Stimulated activated memory B cell treated with anti-CD40 and anti-IgM and Interleukin-4, amounts not matched to agents 10 μg/mL and 1 μg/mL and 100 μg/mL, for 72 hours (primary cell): ENCODE measurements at regions not wholly inside any gene's neighbourhood (a gene's known extent, or its start where the extent isn't known, plus 50 kb on each side); places are given as distances from the start of the nearest gene placed in this dataset.
A peak's percentile ranks its signal among the peaks of the same experiment; 100 is the strongest.

ENCODE experiments used
- ATAC-seq: fragments of 150-1000 bp; cut with Tn5 transposase; 2 replicates; pipeline ENCODE4 v1.10.0; 2021
- H3K27ac Mint-ChIP-seq: one replicate; pipeline ENCODE4 v1.8.0; 2022; ENCODE audit warnings: mild to moderate bottlenecking, mixed read lengths
- H3K27me3 Mint-ChIP-seq: one replicate; pipeline ENCODE4 v1.8.0; 2022; ENCODE audit warnings: mixed read lengths
- H3K36me3 Mint-ChIP-seq: one replicate; pipeline ENCODE4 v1.8.0; 2022; ENCODE audit warnings: mixed read lengths
- H3K4me1 Mint-ChIP-seq: one replicate; pipeline ENCODE4 v1.8.0; 2022; ENCODE audit warnings: mixed read lengths
- H3K4me3 Mint-ChIP-seq: one replicate; pipeline ENCODE4 v1.8.0; 2022; ENCODE audit warnings: mild to moderate bottlenecking, moderate library complexity, mixed read lengths
- H3K9me3 Mint-ChIP-seq: one replicate; pipeline ENCODE4 v1.8.0; 2022; ENCODE audit warnings: mixed read lengths

DNA sequence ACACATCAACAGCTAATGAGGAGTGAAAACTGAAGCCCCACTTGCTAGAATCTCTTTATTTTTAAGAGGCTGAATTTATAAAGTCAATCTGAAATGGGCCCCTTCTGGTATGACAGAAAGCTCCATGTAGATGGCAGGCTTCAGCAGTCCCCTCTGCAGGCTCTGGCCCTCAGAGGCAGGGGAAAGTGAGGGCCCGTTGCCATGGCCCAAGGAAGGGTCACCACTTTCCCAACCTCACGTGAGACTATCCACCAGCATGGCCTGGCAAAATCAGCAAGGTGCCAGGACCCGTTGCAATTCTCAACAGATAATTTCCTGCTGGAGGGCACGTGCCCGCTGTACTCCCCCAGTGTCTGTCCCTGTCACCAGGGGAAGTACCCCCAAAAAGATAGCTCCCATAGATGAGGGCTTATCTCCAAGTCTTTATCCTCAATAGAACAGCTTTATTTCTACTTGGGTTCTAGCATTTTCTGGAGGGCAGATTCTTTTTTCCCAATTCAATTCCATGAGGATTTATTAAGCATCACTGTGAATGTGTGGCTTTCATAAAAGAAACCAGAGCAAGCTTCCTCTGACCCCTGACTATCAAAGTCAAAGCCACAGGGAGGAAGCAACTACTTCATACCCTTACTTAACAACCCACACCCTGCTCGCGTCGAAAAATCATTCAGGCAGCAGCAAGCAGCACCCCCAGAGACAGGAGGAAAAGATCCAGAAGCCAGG lies 85.4 kb upstream of the FSTL4 start:
- Mint-ChIP-seq H3K27me3 (peaks cover 11% of the 10 kb centered on the region), H3K9me3 (peaks cover 5% of the 10 kb centered on the region), H3K36me3 (no peaks in the 10 kb centered on the region), H3K4me3 (no peak overlapping the region), H3K4me1 (peaks cover 30% of the 10 kb centered on the region), H3K27ac (no peak overlapping the region)
- ATAC-seq = no peak

DNA sequence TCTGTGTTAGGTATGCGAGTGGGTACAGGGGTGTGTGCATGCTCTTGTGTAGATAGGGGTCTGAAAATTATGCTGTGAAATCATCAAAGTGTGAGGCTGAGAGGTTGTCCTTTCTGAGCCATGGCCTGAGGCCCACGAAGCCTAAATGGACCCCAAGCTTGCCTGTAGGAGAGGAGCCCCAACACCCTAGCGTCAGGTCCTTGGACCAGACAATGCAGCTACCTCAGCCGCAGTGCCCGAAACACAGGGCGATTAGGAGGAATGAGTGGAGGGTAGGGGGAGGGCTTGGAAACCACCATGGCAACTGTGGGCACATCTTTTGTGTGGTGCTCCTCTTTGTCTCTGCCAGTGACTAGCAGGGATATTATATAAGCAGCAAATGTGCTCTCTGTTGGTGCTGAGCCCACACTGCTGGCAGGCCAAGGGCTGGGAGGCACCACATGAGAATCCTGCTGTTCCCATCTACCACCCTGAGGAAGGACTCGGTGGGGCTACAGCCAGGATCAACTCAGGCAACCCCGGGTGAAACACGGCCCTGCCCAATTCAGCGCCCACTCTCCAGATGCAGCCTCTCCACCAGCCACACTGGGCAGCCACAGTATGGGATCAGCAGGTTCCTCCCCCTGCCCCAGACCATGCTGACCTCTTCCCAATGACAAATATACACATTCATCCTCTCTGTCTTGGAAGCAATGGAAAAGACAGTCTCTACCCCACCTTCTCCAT lies 84.6 kb upstream of the FSTL4 start:
- Mint-ChIP-seq H3K9me3 (peaks cover 5% of the 10 kb centered on the region), H3K4me1 (peaks cover 30% of the 10 kb centered on the region), H3K36me3 (no peaks in the 10 kb centered on the region), H3K27ac (no peak overlapping the region), H3K4me3 (no peak overlapping the region), H3K27me3 (peaks cover 11% of the 10 kb centered on the region)
- ATAC-seq = no peak

GRCh38 chr5:133696006-133696584 lies 83.8 kb upstream of the FSTL4 start:
- Mint-ChIP-seq H3K27ac (no peak overlapping the region), H3K27me3 (peaks cover 11% of the 10 kb centered on the region), H3K36me3 (no peaks in the 10 kb centered on the region), H3K4me3 (no peak overlapping the region), H3K4me1 (peaks cover 30% of the 10 kb centered on the region), H3K9me3 (peaks cover 5% of the 10 kb centered on the region)
- ATAC-seq = no peak

GRCh38 chr5:133694181-133694831 lies 82.0 kb upstream of the FSTL4 start:
- Mint-ChIP-seq H3K9me3 (no peaks in the 10 kb centered on the region), H3K27ac (no peak overlapping the region), H3K4me1 (peaks cover 27% of the 10 kb centered on the region), H3K4me3 (no peak overlapping the region), H3K27me3 (peaks cover 12% of the 10 kb centered on the region), H3K36me3 (no peaks in the 10 kb centered on the region)
- ATAC-seq = peak; percentile 36

DNA sequence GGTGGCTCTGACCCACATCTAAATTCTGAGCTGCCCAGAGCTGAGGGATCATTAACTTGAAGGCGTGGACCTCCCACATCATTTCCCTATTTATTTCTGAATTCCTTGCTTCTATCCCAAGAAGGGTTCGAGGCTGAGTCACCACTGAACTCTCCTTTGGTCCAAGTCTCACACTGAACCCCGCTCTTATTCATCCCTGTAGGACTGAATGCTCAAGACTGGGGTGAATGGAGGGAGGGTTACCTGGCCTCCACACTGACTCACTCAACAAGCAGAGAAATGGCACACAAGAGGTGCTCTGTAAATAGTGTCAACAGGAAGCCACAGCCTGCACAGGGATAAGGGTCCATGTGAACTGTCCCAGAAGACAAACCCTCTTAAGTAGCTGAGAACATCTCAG lies 79.1 kb upstream of the FSTL4 start:
- Mint-ChIP-seq H3K4me1 (peaks cover 11% of the 10 kb centered on the region), H3K4me3 (no peak overlapping the region), H3K27ac (no peak overlapping the region), H3K36me3 (no peaks in the 10 kb centered on the region), H3K27me3 (peaks cover 29% of the 10 kb centered on the region), H3K9me3 (no peaks in the 10 kb centered on the region)
- no peak for ATAC-seq

- Mint-ChIP-seq H3K27ac (no peak overlapping the region), H3K4me1 (peaks cover 11% of the 10 kb centered on the region), H3K9me3 (no peaks in the 10 kb centered on the region)
Measured at GRCh38 chr5:133690746-133691145, 78.4 kb upstream of the FSTL4 start.

GRCh38 chr5:133688391-133688790 lies 76.0 kb upstream of the FSTL4 start:
- H3K4me3 Mint-ChIP-seq = no peak overlapping the region
- no peaks in the 10 kb centered on the region for H3K9me3 Mint-ChIP-seq
- no peaks in the 10 kb centered on the region for H3K4me1 Mint-ChIP-seq
- peaks cover 32% of the 10 kb centered on the region for H3K27me3 Mint-ChIP-seq
- ATAC-seq = peak; percentile 36
- H3K36me3 Mint-ChIP-seq = no peaks in the 10 kb centered on the region
- no peak overlapping the region for H3K27ac Mint-ChIP-seq

More at GRCh38 chr5:133690746-133691145, 78.4 kb upstream of the FSTL4 start:
- Mint-ChIP-seq H3K36me3 (no peaks in the 10 kb centered on the region), H3K4me3 (no peak overlapping the region), H3K27me3 (peaks cover 32% of the 10 kb centered on the region)
- no peak for ATAC-seq

DNA sequence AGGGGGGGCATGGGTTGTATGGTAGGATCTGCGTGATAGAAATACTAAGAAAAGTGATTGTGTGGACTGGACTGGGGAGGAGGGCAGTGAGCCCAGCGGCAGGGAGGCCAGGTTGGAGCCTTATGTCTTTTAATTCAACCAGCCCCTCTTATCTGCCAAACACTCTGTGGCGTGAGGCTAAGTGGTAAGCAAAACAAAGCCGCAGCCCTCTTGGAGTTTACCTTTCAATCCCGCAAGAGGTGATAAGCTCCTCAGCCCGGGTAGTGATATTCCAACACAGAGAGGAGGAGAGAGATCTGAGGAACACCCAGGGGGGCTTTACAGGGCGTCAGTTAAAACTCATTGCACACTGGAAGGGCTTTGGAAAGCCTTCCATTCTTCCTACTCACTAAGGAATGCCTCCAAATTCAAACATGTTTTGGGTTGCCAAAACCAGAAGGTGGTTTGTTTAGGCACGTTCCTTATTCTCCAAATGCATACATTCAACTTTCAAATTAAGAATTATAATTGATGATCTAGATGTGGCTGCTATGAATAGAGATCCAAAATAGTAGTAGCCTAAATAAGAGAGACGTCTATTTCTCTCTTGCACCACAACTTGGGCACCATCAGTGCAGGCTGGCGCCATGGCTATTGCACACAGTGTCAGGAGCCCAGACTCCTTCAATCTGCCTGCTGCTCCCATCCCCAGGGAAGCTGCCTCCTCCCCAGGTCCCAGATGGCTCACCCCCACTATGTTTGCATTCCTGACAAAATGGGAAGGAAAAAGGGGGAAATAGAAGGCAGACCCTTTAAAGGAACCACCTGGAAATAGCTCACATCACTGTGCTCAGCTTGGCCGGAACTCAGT lies 75.1 kb upstream of the FSTL4 start:
- H3K4me3 Mint-ChIP-seq = no peak overlapping the region
- no peaks in the 10 kb centered on the region for H3K4me1 Mint-ChIP-seq
- H3K36me3 Mint-ChIP-seq = no peaks in the 10 kb centered on the region
- H3K9me3 Mint-ChIP-seq = no peaks in the 10 kb centered on the region
- no peak for ATAC-seq
- no peak overlapping the region for H3K27ac Mint-ChIP-seq
- H3K27me3 Mint-ChIP-seq = peaks cover 32% of the 10 kb centered on the region

DNA sequence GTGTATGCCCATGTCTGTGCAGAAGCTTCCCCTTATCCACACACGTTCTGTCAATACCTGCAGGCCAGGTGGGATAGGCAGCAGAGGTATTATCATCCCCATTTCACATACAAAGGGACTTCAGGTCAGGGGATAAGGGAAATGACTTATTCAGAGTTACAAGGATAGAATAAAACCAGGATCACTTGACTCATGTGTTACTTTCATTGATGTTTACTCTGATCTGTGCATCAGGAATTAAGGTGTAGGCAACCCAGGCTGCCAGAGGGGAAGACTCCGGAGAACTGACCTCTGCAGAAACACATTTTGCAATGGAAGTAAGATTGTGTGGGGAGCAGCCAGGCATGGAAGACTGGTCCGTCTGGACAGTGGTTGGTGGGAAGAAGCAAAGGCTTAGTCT lies 74.2 kb upstream of the FSTL4 start:
- no peak for ATAC-seq

DNA sequence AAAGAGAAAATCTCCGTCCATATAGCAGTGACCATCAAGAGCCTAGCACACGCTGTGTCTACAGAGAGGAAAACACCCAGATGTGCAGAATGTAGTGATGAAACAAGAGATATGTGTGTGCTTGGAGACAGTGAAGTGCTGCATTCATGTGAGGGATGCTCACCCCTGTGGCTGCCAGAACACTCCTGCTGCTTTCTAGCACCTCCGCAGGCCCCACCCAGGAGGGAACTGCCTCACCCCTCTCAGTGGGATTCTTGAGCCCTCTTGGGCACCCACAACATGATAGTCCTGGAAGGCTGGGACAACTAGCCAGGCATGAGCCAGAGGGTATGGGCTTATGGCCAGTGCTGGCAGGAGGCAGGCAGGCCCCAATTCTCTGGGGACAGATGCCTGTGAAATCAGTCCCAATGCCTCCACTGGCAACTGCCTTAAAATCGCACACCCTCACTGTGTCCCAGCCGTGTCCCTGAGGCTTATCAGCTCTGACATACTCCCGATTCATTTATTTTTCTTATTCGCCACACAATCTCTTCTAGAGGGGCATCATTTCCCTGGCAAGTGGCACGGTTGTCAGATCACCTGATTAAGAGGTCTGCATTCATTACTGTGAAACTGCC lies 73.2 kb upstream of the FSTL4 start:
- ATAC-seq = no peak
- Mint-ChIP-seq H3K36me3 (no peaks in the 10 kb centered on the region), H3K27ac (no peak overlapping the region), H3K4me3 (no peak overlapping the region), H3K27me3 (peaks cover 32% of the 10 kb centered on the region), H3K9me3 (no peaks in the 10 kb centered on the region), H3K4me1 (no peaks in the 10 kb centered on the region)

More for the DNA sequence above, 74.2 kb upstream of the FSTL4 start:
- H3K9me3 Mint-ChIP-seq = no peaks in the 10 kb centered on the region
- no peak overlapping the region for H3K27ac Mint-ChIP-seq
- H3K4me3 Mint-ChIP-seq = no peak overlapping the region
- peaks cover 32% of the 10 kb centered on the region for H3K27me3 Mint-ChIP-seq
- H3K4me1 Mint-ChIP-seq = no peaks in the 10 kb centered on the region
- H3K36me3 Mint-ChIP-seq = no peaks in the 10 kb centered on the region

- ATAC-seq = no peak
- Mint-ChIP-seq H3K4me1 (no peaks in the 10 kb centered on the region), H3K4me3 (no peak overlapping the region), H3K9me3 (no peaks in the 10 kb centered on the region), H3K27ac (no peak overlapping the region), H3K27me3 (peaks cover 16% of the 10 kb centered on the region), H3K36me3 (no peaks in the 10 kb centered on the region)
Measured at GRCh38 chr5:133683646-133684596, 71.6 kb upstream of the FSTL4 start.

DNA sequence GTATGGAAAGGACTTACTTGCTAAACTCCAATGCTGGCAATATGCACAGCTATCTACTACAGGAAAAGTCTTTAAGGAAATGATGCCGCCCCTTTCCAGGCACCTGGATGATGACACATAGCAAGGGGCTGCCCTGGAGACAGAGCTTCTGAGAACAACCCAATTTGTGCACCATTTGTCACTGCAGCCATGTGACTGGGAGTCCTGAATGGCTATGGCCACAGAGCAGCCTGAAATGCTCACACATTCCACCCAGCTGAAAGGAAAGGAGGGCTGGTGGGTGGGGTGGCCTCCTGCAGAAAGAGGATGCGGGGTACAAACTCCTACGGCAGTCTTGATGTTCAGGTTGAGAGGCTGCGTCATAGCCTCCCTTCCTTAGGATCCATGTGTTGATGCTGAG lies 70.1 kb upstream of the FSTL4 start:
- H3K4me1 Mint-ChIP-seq = no peaks in the 10 kb centered on the region
- no peak for ATAC-seq
- no peaks in the 10 kb centered on the region for H3K9me3 Mint-ChIP-seq
- H3K27me3 Mint-ChIP-seq = peaks cover 13% of the 10 kb centered on the region
- no peak overlapping the region for H3K27ac Mint-ChIP-seq
- no peaks in the 10 kb centered on the region for H3K36me3 Mint-ChIP-seq
- H3K4me3 Mint-ChIP-seq = no peak overlapping the region

GRCh38 chr5:133681896-133682295 lies 69.6 kb upstream of the FSTL4 start:
- no peaks in the 10 kb centered on the region for H3K9me3 Mint-ChIP-seq
- no peaks in the 10 kb centered on the region for H3K36me3 Mint-ChIP-seq
- no peaks in the 10 kb centered on the region for H3K4me1 Mint-ChIP-seq
- no peak overlapping the region for H3K4me3 Mint-ChIP-seq
- H3K27me3 Mint-ChIP-seq = peaks cover 7% of the 10 kb centered on the region
- no peak for ATAC-seq
- H3K27ac Mint-ChIP-seq = no peak overlapping the region
